OCI-LY7 (cell line): ENCODE measurements at regions not wholly inside any gene's neighbourhood (a gene's known extent, or its start where the extent isn't known, plus 50 kb on each side); places are given as distances from the start of the nearest gene placed in this dataset.

Experiments used
- BruUV-seq: library from RNA; stranded (reverse); fragments of 400-500 nt; replicated peaks from 2 replicates; lab custom pipeline; 2021; lab: Mats Ljungman, UMichigan
- CTCF ChIA-PET: fragments of 300-600 bp; sonication (Branson Sonifier 250); formaldehyde crosslinking; loops from one replicate; lab custom pipeline; 2022; ENCODE audit warnings: antibody characterized with exemption; ENCODE audit not compliant: unreplicated experiment; lab: Charles Lee
- POLR2A ChIA-PET: fragments of 300-600 bp; sonication (Branson Sonifier 250); formaldehyde crosslinking; loops from one replicate; lab custom pipeline; 2022; ENCODE audit warnings: antibody characterized with exemption; lab: Charles Lee
- DNase-seq: peaks from one replicate; pipeline ENCODE4 v3.0.0-alpha.2; 2015; ENCODE audit warnings: low spot score
- H2AFZ ChIP-seq: fragments of 200-600 bp; sonication (generic), shearing (Covaris generic); 2 replicates; pipeline ENCODE4 v1.6.1; 2014; ENCODE audit warnings: mild to moderate bottlenecking, antibody characterized with exemption, low read length, moderate library complexity
- H3K27ac ChIP-seq: fragments of 200-600 bp; sonication (generic); 2 replicates; pipeline ENCODE4 v1.5.1; 2014; ENCODE audit warnings: mixed run types, low read depth, mild to moderate bottlenecking, moderate library complexity, low read length, inconsistent platforms; ENCODE audit not compliant: poor library complexity, severe bottlenecking
- H3K36me3 ChIP-seq: fragments of 200-600 bp; sonication (generic); 2 replicates; pipeline ENCODE4 v1.6.1; 2014; ENCODE audit warnings: mild to moderate bottlenecking, antibody characterized with exemption, low read length, moderate library complexity, mixed read lengths; ENCODE audit not compliant: insufficient read depth
- H3K4me1 ChIP-seq: fragments of 200-600 bp; sonication (generic); 2 replicates; pipeline ENCODE4 v1.5.1; 2014; ENCODE audit warnings: mild to moderate bottlenecking, low read length; ENCODE audit not compliant: insufficient read depth, poor library complexity, severe bottlenecking
- H3K4me2 ChIP-seq: fragments of 200-600 bp; sonication (generic); 2 replicates; pipeline ENCODE4 v1.6.1; 2014; ENCODE audit warnings: mild to moderate bottlenecking, low read length
- H3K4me3 ChIP-seq: fragments of 200-600 bp; sonication (generic); 2 replicates; pipeline ENCODE4 v1.5.1; 2014; ENCODE audit warnings: mild to moderate bottlenecking, low read depth, low read length; ENCODE audit not compliant: poor library complexity, severe bottlenecking
- H3K79me2 ChIP-seq: fragments of 200-600 bp; sonication (generic); 2 replicates; pipeline ENCODE4 v1.6.1; 2016; ENCODE audit warnings: low read depth, mild to moderate bottlenecking, low read length, moderate library complexity, mixed read lengths; ENCODE audit not compliant: insufficient read depth
- H3K9me2 ChIP-seq: fragments of 200-600 bp; sonication (generic); 2 replicates; pipeline ENCODE4 v1.6.1; 2016; ENCODE audit warnings: mild to moderate bottlenecking, low read length, mixed read lengths; ENCODE audit not compliant: insufficient read depth
- H3K9me3 ChIP-seq: fragments of 200-600 bp; sonication (generic); 2 replicates; pipeline ENCODE4 v1.6.1; 2014; ENCODE audit warnings: mild to moderate bottlenecking, mixed run types, low read length, mixed read lengths
- H4K20me1 ChIP-seq: fragments of 200-600 bp; sonication (generic); 2 replicates; pipeline ENCODE4 v1.6.1; 2014; ENCODE audit warnings: mild to moderate bottlenecking, antibody characterized with exemption, low read length, moderate library complexity, mixed read lengths; ENCODE audit not compliant: insufficient read depth
- EZH2phosphoT487 ChIP-seq: fragments of 200-600 bp; sonication (generic); IDR thresholded peaks from 2 replicates; pipeline ENCODE4 v1.6.1; 2018; ENCODE audit warnings: low read depth, borderline replicate concordance, mild to moderate bottlenecking, mixed run types, antibody characterized with exemption, low read length, moderate library complexity, mixed read lengths
- intact Hi-C: fragments of 100-400 bp; cut with micrococcal nuclease; formaldehyde crosslinking; loops from one replicate; pipeline ENCODE4 v1.10.0; 2022; ENCODE audit not compliant: unreplicated experiment
- TF ChIP-seq, protein P1 (sequence below): fragments of 200-600 bp; sonication (generic); conservative IDR thresholded peaks from 2 replicates; pipeline ENCODE4 v1.5.1; 2014; ENCODE audit warnings: mild to moderate bottlenecking, antibody characterized with exemption, low read length, moderate library complexity, mixed read lengths

DNA sequence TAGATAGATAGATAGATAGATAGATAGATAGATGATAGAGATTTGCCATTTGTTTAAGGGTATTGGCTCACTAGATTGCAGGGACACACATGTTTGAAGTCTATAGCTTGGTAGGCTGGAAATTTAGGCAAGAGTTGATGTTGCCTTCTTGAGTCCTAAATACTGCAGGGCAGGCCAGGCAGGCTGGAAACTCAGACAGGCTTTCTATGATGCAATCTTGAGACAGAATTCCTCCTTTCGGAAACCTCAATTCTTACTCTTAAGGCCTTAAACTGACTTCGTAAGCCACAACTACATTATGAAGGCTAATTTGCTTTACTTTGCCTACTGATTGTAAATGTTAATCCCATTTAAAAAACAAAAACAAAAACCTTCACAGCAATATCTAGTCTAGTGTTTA is 322.9 kb upstream of the AKR1E2 start:
- Histone ChIP-seq H3K4me2 (no peak overlapping the region), H3K4me1 (no peaks in the 10 kb centered on the region), H3K9me2 (no peaks in the 10 kb centered on the region), H3K36me3 (no peaks in the 10 kb centered on the region), H3K9me3 (no peaks in the 10 kb centered on the region), H3K27ac (no peak overlapping the region), H3K79me2 (no peaks in the 10 kb centered on the region), H4K20me1 (no peaks in the 10 kb centered on the region), H3K4me3 (no peak overlapping the region), H2AFZ (no peak overlapping the region)
- ChIA-PET CTCF (no interaction called here), POLR2A (no interaction called here)
- DNase-seq: no peak
- BruUV-seq: no TSS peak
- TF ChIP-seq, protein P1, sequence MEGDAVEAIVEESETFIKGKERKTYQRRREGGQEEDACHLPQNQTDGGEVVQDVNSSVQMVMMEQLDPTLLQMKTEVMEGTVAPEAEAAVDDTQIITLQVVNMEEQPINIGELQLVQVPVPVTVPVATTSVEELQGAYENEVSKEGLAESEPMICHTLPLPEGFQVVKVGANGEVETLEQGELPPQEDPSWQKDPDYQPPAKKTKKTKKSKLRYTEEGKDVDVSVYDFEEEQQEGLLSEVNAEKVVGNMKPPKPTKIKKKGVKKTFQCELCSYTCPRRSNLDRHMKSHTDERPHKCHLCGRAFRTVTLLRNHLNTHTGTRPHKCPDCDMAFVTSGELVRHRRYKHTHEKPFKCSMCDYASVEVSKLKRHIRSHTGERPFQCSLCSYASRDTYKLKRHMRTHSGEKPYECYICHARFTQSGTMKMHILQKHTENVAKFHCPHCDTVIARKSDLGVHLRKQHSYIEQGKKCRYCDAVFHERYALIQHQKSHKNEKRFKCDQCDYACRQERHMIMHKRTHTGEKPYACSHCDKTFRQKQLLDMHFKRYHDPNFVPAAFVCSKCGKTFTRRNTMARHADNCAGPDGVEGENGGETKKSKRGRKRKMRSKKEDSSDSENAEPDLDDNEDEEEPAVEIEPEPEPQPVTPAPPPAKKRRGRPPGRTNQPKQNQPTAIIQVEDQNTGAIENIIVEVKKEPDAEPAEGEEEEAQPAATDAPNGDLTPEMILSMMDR: no peak
- TF ChIP-seq EZH2phosphoT487: no peak
- intact Hi-C loops: no loop called here

GRCh38 chr10:4501306-4501705 is 324.7 kb upstream of the AKR1E2 start:
- H3K36me3 ChIP-seq: no peaks in the 10 kb centered on the region
- no peak overlapping the region for H2AFZ ChIP-seq
- no peaks in the 10 kb centered on the region for H4K20me1 ChIP-seq
- no peak overlapping the region for H3K4me2 ChIP-seq
- H3K9me2 ChIP-seq: no peaks in the 10 kb centered on the region
- H3K27ac ChIP-seq: no peak overlapping the region
- intact Hi-C loops: no loop called here
- no peak for DNase-seq
- no peaks in the 10 kb centered on the region for H3K4me1 ChIP-seq
- no TSS peak for BruUV-seq
- no peaks in the 10 kb centered on the region for H3K79me2 ChIP-seq
- ChIA-PET CTCF (no interaction called here), POLR2A (no interaction called here)
- no peaks in the 10 kb centered on the region for H3K9me3 ChIP-seq
- TF ChIP-seq, protein P1: no peak
- TF ChIP-seq EZH2phosphoT487: no peak
- H3K4me3 ChIP-seq: no peak overlapping the region

DNA sequence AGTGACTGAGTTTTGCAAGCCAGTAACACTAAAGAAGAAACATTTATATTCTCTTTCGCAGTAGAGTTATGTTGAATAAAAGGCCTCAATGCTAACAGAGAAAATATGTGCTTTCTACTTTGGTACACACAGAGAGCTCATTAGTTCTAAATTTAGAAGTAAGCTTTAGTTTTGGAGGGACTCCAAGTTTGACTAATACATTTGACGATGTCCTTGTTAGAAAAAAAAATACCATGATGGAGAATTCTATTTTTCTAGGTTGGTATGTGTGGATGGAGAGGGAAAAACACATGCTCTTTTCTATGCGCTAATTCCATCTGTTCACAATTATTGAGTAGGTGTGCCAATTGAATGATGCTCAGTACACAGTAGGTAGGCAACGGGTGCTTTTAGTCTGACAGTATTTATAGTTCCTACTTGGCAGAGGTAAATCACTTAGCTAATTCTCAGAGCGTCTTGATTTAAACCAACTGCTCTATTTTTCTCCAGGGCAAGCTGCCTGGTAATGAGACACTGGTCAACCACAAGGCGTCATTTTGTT is 327.2 kb upstream of the AKR1E2 start:
- H3K4me2 ChIP-seq: no peak overlapping the region
- TF ChIP-seq, protein P1: no peak
- no peak for TF ChIP-seq EZH2phosphoT487
- intact Hi-C loops: no loop called here
- no peaks in the 10 kb centered on the region for H3K36me3 ChIP-seq
- H3K27ac ChIP-seq: no peak overlapping the region
- no peaks in the 10 kb centered on the region for H3K9me2 ChIP-seq
- no peak for DNase-seq
- H3K4me3 ChIP-seq: no peak overlapping the region
- no peaks in the 10 kb centered on the region for H3K4me1 ChIP-seq
- no TSS peak for BruUV-seq
- no peaks in the 10 kb centered on the region for H4K20me1 ChIP-seq
- no peaks in the 10 kb centered on the region for H3K79me2 ChIP-seq
- CTCF ChIA-PET: no interaction called here
- H2AFZ ChIP-seq: no peak overlapping the region
- POLR2A ChIA-PET: no interaction called here
- H3K9me3 ChIP-seq: no peaks in the 10 kb centered on the region
